LHCN-M2 (cell line): ENCODE measurements at regions not wholly inside any gene's neighbourhood (a gene's known extent, or its start where the extent isn't known, plus 50 kb on each side); places are given as distances from the start of the nearest gene placed in this dataset.

Experiments
- DNase-seq: peaks from one replicate; pipeline ENCODE4 v3.0.0-alpha.2; 2012; ENCODE audit warnings: low read depth

- DNase-seq, result no peak
Observed at GRCh38 chr13:33372251-33372919, 86.8 kb upstream of the STARD13 start.

GRCh38 chr13:33373624-33374023 is 88.1 kb upstream of the STARD13 start:
- no peak for DNase-seq

- no peak for DNase-seq
Observed at GRCh38 chr13:33375421-33375820, 89.9 kb upstream of the STARD13 start.

GRCh38 chr13:33376212-33376611 is 90.7 kb upstream of the STARD13 start:
- no peak for DNase-seq

- DNase-seq, result no peak
Observed at GRCh38 chr13:33377411-33377810, 91.9 kb upstream of the STARD13 start.

- no peak for DNase-seq
Observed at GRCh38 chr13:33377825-33378224, 92.3 kb upstream of the STARD13 start.

- no peak for DNase-seq
Observed at GRCh38 chr13:33379608-33380007, 94.1 kb upstream of the STARD13 start.

GRCh38 chr13:33380487-33381079 is 95.0 kb upstream of the STARD13 start:
- DNase-seq, result no peak

GRCh38 chr13:33381180-33381579 is 95.6 kb upstream of the STARD13 start:
- no peak for DNase-seq

GRCh38 chr13:33381906-33382305 is 96.4 kb upstream of the STARD13 start:
- DNase-seq, result no peak

GRCh38 chr13:33383724-33384577 is 98.4 kb upstream of the STARD13 start:
- no peak for DNase-seq

GRCh38 chr13:33388286-33388998 is 102.9 kb upstream of the STARD13 start:
- peak; percentile 34 for DNase-seq

- no peak for DNase-seq
Observed at GRCh38 chr13:33392794-33393405, 107.3 kb upstream of the STARD13 start.

GRCh38 chr13:33394294-33394932 is 108.9 kb upstream of the STARD13 start:
- no peak for DNase-seq

GRCh38 chr13:33401238-33401637 is 115.7 kb upstream of the STARD13 start:
- DNase-seq, result no peak

GRCh38 chr13:33402975-33403374 is 117.4 kb upstream of the STARD13 start:
- no peak for DNase-seq

- no peak for DNase-seq
Observed at GRCh38 chr13:33403807-33404362, 118.3 kb upstream of the STARD13 start.

GRCh38 chr13:33405371-33405770 is 119.8 kb upstream of the STARD13 start:
- DNase-seq, result no peak

GRCh38 chr13:33409673-33410510 is 124.3 kb upstream of the STARD13 start:
- DNase-seq, result no peak

GRCh38 chr13:33410619-33411018 is 125.1 kb upstream of the STARD13 start:
- no peak for DNase-seq
